HCT116 (cell line): ENCODE measurements at regions not wholly inside any gene's neighbourhood (a gene's known extent, or its start where the extent isn't known, plus 50 kb on each side); places are given as distances from the start of the nearest gene placed in this dataset.

Experiments
- ATAC-seq: fragments of 200-7000 bp; cut with Tn5 transposase; 2 replicates; pipeline ENCODE4 v1.9.1; 2020; ENCODE audit warnings: mild to moderate bottlenecking, moderate library complexity
- BruUV-seq: library from RNA; stranded (reverse); fragments of 400-500 nt; replicated peaks from 2 replicates; lab custom pipeline; 2021; lab: Mats Ljungman, UMichigan
- CTCF ChIA-PET: fragments of 300-600 bp; sonication (Branson Sonifier 250); formaldehyde crosslinking; loops from one replicate; lab custom pipeline; 2021; ENCODE audit warnings: antibody characterized with exemption; lab: Charles Lee
- POLR2A ChIA-PET: fragments of 300-600, 350-600 bp; sonication (Branson Sonifier 250); formaldehyde crosslinking; loops from one replicate; lab custom pipeline; 2021; ENCODE audit warnings: antibody characterized with exemption; lab: Charles Lee
- RAD21 ChIA-PET, 2 experiments: fragments of 300-600 bp; sonication (Branson Sonifier 250); formaldehyde crosslinking; loops; one replicate each; lab custom pipeline; 2023; ENCODE audit warnings: low total read pairs in 2 of 2; ENCODE audit not compliant: uncharacterized antibody in 2 of 2, unreplicated experiment in 2 of 2, low non-redundant PET in 1 of 2; lab: Charles Lee
- DNase-seq: peaks from one replicate; pipeline ENCODE4 v3.0.0-alpha.2; 2010; ENCODE audit warnings: low read depth, low spot score
- H2AFZ ChIP-seq: fragments of 200-600 bp; shearing (Covaris generic), sonication (generic); 2 replicates; pipeline ENCODE4 v1.6.1; 2017; ENCODE audit warnings: low read depth, mixed run types, mixed read lengths, antibody characterized with exemption, low read length; ENCODE audit not compliant: poor library complexity, severe bottlenecking
- H3K27ac ChIP-seq: 2 replicates; pipeline ENCODE4 v1.5.1; 2012; ENCODE audit warnings: low read depth, low read length
- H3K27me3 ChIP-seq: fragments of 200-600 bp; sonication (generic); 2 replicates; pipeline ENCODE4 v1.6.1; 2016; ENCODE audit warnings: mixed run types, low read length, mixed read lengths; ENCODE audit not compliant: insufficient read depth
- H3K36me3 ChIP-seq, 2 experiments: fragments of 200-500 bp in 1 of 2; fragments of 200-600 bp in 1 of 2; sonication (Bioruptor generic) in 1 of 2; sonication (generic) in 1 of 2; 2 replicates each; pipeline versions ENCODE4 v1.5.1 to v1.6.1; 2014 to 2016; ENCODE audit warnings: low read length in 2 of 2, inconsistent platforms in 1 of 2, mixed read lengths in 1 of 2, mixed run types in 1 of 2; ENCODE audit not compliant: insufficient read depth in 2 of 2, control insufficient read depth in 1 of 2
- H3K4me1 ChIP-seq, 2 experiments: fragments of 200-600 bp in 1 of 2; sonication (generic) in 1 of 2; 2 replicates each; pipeline versions ENCODE4 v1.5.1 to v1.6.1; 2012 to 2017; ENCODE audit warnings: low read length in 2 of 2, inconsistent platforms in 1 of 2, mild to moderate bottlenecking in 1 of 2, mixed read lengths in 1 of 2, mixed run types in 1 of 2, moderate library complexity in 1 of 2; ENCODE audit not compliant: insufficient read depth in 2 of 2, control insufficient read depth in 1 of 2
- H3K4me2 ChIP-seq: fragments of 200-600 bp; sonication (generic); 2 replicates; pipeline ENCODE4 v1.6.1; 2017; ENCODE audit warnings: mixed run types, low read length, mixed read lengths
- H3K4me3 ChIP-seq, 2 experiments: fragments of 200-600 bp in 1 of 2; sonication (generic) in 1 of 2; replicated peaks in 1 of 2; 2 replicates each; pipeline ENCODE4 v1.5.1; 2011 to 2016; ENCODE audit warnings: low read length in 2 of 2, control low read depth in 1 of 2, low read depth in 1 of 2, mild to moderate bottlenecking in 1 of 2, mixed read lengths in 1 of 2, mixed run types in 1 of 2
- H3K79me2 ChIP-seq: fragments of 200-600 bp; sonication (generic); 2 replicates; pipeline ENCODE4 v1.6.1; 2017; ENCODE audit warnings: mild to moderate bottlenecking, mixed run types, low read length, moderate library complexity, mixed read lengths; ENCODE audit not compliant: insufficient read depth
- H3K9ac ChIP-seq: fragments of 200-600 bp; sonication (generic); 2 replicates; pipeline ENCODE4 v1.6.1; 2016; ENCODE audit warnings: low read length, mixed read lengths
- H3K9me2 ChIP-seq: fragments of 200-600 bp; sonication (generic), shearing (Covaris generic); 2 replicates; pipeline ENCODE4 v1.6.1; 2017; ENCODE audit warnings: mixed run types, mild to moderate bottlenecking, moderate library complexity; ENCODE audit not compliant: insufficient read depth
- H3K9me3 ChIP-seq, 2 experiments: fragments of 200-500 bp in 1 of 2; fragments of 200-600 bp in 1 of 2; sonication (Bioruptor generic) in 1 of 2; sonication (generic) in 1 of 2; 2 replicates each; pipeline ENCODE4 v1.6.1; 2014 to 2017; ENCODE audit warnings: low read length in 2 of 2, mixed read lengths in 2 of 2, inconsistent platforms in 1 of 2, low read depth in 1 of 2, mild to moderate bottlenecking in 1 of 2, mixed run types in 1 of 2, moderate library complexity in 1 of 2; ENCODE audit not compliant: control insufficient read depth in 1 of 2, insufficient read depth in 1 of 2
- H4K20me1 ChIP-seq: fragments of 200-600 bp; sonication (generic), shearing (Covaris generic); 2 replicates; pipeline ENCODE4 v1.6.1; 2017; ENCODE audit warnings: mixed run types, mild to moderate bottlenecking, moderate library complexity; ENCODE audit not compliant: insufficient read depth
- ATF3 ChIP-seq: IDR thresholded peaks from 2 replicates; pipeline ENCODE4 v1.6.1; 2012
- ELF1 ChIP-seq: IDR thresholded peaks from 2 replicates; pipeline ENCODE4 v1.6.1; 2012; ENCODE audit warnings: low read depth, borderline replicate concordance
- JUND ChIP-seq: IDR thresholded peaks from 2 replicates; pipeline ENCODE4 v1.6.1; 2012
- POLR2A ChIP-seq: IDR thresholded peaks from 2 replicates; pipeline ENCODE4 v1.7.0; 2011; ENCODE audit warnings: borderline replicate concordance; ENCODE audit not compliant: insufficient read depth, insufficient read length; ENCODE audit errors: extremely low read depth
- REST ChIP-seq: IDR thresholded peaks from 2 replicates; pipeline ENCODE4 v1.6.1; 2012; ENCODE audit warnings: low read depth
- SP1 ChIP-seq: IDR thresholded peaks from 2 replicates; pipeline ENCODE4 v1.6.1; 2012; ENCODE audit warnings: low read depth
- TCF7L2 ChIP-seq: IDR thresholded peaks from 2 replicates; pipeline ENCODE4 v1.7.0; 2011; ENCODE audit warnings: borderline replicate concordance, inconsistent platforms; ENCODE audit not compliant: insufficient read depth, insufficient read length; ENCODE audit errors: extremely low read depth
- ZBTB33 ChIP-seq: IDR thresholded peaks from 2 replicates; pipeline ENCODE4 v1.6.1; 2011; ENCODE audit warnings: mild to moderate bottlenecking, low read length, moderate library complexity; ENCODE audit not compliant: insufficient replicate concordance; ENCODE audit errors: extremely low read depth
- intact Hi-C: fragments of 100-400 bp; cut with micrococcal nuclease; formaldehyde crosslinking; loops from 2 replicates; pipeline ENCODE4 v1.10.0; 2022
- TF ChIP-seq, protein P1 (sequence below), 3 experiments: fragments of 200-600 bp in 1 of 3; sonication (generic) in 1 of 3; IDR thresholded peaks in 2 of 3; conservative IDR thresholded peaks in 1 of 3; 2 replicates each; pipeline ENCODE4 v1.5.1; 2012 to 2017; ENCODE audit warnings: low read depth in 2 of 3, low read length in 2 of 3, antibody characterized with exemption in 1 of 3, borderline replicate concordance in 1 of 3, control low read depth in 1 of 3, mild to moderate bottlenecking in 1 of 3, mixed read lengths in 1 of 3, mixed run types in 1 of 3, moderate library complexity in 1 of 3; ENCODE audit not compliant: insufficient read depth in 1 of 3

GRCh38 chr2:136226903-136227302, 109.0 kb upstream of the CXCR4 start (continued):
- TF ChIP-seq, protein P1, sequence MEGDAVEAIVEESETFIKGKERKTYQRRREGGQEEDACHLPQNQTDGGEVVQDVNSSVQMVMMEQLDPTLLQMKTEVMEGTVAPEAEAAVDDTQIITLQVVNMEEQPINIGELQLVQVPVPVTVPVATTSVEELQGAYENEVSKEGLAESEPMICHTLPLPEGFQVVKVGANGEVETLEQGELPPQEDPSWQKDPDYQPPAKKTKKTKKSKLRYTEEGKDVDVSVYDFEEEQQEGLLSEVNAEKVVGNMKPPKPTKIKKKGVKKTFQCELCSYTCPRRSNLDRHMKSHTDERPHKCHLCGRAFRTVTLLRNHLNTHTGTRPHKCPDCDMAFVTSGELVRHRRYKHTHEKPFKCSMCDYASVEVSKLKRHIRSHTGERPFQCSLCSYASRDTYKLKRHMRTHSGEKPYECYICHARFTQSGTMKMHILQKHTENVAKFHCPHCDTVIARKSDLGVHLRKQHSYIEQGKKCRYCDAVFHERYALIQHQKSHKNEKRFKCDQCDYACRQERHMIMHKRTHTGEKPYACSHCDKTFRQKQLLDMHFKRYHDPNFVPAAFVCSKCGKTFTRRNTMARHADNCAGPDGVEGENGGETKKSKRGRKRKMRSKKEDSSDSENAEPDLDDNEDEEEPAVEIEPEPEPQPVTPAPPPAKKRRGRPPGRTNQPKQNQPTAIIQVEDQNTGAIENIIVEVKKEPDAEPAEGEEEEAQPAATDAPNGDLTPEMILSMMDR (IDR thresholded peaks at IDR 0.05 in 2 of 3, conservative IDR thresholded peaks at IDR 0.05 in 1 of 3; ENCODE audit: borderline replicate concordance in 1 of 3, insufficient read depth in 1 of 3, low read depth in 2 of 3, low read length in 2 of 3), result no peak
- TF ChIP-seq POLR2A (no peak), JUND (no peak), ZBTB33 (no peak)

DNA sequence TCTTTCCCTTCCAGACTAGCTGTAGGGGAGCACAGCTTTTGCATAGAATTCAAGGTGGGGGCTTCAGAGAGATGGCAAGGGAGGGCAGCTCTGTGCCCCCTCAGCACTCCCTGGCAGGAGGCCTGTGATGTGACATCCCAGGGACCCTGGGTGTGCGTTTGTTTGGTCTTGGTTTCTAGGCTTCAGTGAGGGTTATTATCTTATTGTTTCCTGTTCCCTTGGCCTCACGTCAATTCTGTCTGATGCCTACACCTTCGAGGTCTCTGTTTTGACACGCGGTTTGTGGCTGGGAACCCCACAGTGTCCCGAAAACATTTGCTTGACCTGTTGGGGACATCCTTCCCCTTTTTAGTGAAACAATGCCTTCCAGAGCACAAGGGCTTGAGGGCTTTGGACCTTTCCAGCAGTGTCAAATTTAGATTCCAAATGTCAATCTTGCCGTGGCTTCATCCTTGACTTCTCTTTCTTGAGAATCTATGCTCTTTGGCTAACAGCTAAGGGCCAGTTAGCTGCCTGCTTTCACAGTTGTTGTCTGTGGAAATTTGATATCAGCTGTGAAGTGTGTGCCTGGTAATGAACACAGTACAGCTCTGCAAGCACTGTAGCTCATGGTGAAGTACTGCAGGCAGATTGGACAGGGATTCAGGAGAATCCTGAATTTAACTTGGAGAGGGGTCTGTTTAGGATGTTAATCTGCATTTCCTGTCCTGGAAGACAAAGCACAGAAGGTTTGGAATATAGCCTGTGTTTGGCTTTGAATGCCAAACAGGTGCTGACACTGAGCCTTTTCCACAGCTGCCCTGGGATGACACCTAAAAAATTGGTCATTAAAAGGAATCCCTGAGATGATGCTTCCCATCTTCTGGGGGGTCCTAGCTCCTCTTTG, 108.2 kb upstream of the CXCR4 start:
- no peaks in the 10 kb centered on the region for H3K79me2 ChIP-seq
- H3K9me2 ChIP-seq, result no peaks in the 10 kb centered on the region
- intact Hi-C loops, result no loop called here
- no peak overlapping the region for H3K4me3 ChIP-seq
- H3K9ac ChIP-seq, result no peak overlapping the region
- DNase-seq (no peak), ATAC-seq (no peak)
- CTCF ChIA-PET, result no interaction called here
- no peak overlapping the region for H3K4me2 ChIP-seq
- RAD21 ChIA-PET, result no interaction called here
- H3K27ac ChIP-seq, result no peak overlapping the region
- H3K27me3 ChIP-seq, result 0 out of 2 replicates have a peak, but pooled peaks cover 2% of the 10 kb centered on the region
- no peaks in the 10 kb centered on the region for H3K4me1 ChIP-seq
- BruUV-seq, result no TSS peak
- H3K9me3 ChIP-seq, result no peaks in the 10 kb centered on the region
- no peak overlapping the region for H2AFZ ChIP-seq
- TF ChIP-seq SP1 (no peak), ELF1 (no peak), ATF3 (no peak), REST (no peak), TCF7L2 (no peak)
- H4K20me1 ChIP-seq, result no peaks in the 10 kb centered on the region
- POLR2A ChIA-PET, result no interaction called here
- H3K36me3 ChIP-seq, result no peaks in the 10 kb centered on the region
